Neural progenitor cell (in vitro differentiated cells): ENCODE measurements at regions not wholly inside any gene's neighbourhood (a gene's known extent, or its start where the extent isn't known, plus 50 kb on each side); places are given as distances from the start of the nearest gene placed in this dataset.

Experiments
- EZH2phosphoT487 ChIP-seq: fragments of 200-600 bp; sonication (generic); IDR thresholded peaks from 2 replicates; pipeline ENCODE4 v1.6.1; 2017; ENCODE audit warnings: antibody characterized with exemption
- TF ChIP-seq, protein P1 (sequence below): fragments of 200-600 bp; sonication (generic); IDR thresholded peaks from 2 replicates; pipeline ENCODE4 v1.5.1; 2017; ENCODE audit warnings: antibody characterized with exemption, mild to moderate bottlenecking

DNA sequence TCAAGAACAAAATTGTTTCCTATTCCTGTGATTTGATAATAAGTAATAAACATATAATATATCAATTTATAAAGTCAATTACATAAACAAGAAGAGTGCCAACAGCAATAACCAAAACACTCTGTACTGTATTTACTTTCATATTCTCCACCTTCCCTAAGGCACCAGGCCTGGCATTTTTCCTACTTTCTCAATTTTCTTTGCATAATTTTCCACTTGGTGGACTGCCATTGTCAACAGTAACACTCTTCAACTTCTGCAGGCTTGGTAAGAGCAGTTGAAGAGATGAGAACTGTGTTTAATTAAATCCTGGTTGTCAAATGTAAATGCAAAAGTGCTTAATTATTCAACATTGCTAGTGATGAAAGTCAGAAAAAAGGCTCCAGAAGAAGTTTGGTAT lies 229.8 kb upstream of the PLSCR5 start:
- TF ChIP-seq, protein P1, sequence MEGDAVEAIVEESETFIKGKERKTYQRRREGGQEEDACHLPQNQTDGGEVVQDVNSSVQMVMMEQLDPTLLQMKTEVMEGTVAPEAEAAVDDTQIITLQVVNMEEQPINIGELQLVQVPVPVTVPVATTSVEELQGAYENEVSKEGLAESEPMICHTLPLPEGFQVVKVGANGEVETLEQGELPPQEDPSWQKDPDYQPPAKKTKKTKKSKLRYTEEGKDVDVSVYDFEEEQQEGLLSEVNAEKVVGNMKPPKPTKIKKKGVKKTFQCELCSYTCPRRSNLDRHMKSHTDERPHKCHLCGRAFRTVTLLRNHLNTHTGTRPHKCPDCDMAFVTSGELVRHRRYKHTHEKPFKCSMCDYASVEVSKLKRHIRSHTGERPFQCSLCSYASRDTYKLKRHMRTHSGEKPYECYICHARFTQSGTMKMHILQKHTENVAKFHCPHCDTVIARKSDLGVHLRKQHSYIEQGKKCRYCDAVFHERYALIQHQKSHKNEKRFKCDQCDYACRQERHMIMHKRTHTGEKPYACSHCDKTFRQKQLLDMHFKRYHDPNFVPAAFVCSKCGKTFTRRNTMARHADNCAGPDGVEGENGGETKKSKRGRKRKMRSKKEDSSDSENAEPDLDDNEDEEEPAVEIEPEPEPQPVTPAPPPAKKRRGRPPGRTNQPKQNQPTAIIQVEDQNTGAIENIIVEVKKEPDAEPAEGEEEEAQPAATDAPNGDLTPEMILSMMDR, result no peak
- TF ChIP-seq EZH2phosphoT487, result no peak
